ENCODE measurements at regions not wholly inside any gene's neighbourhood (a gene's known extent, or its start where the extent isn't known, plus 50 kb on each side); places are given as distances from the start of the nearest gene placed in this dataset.

DNA sequence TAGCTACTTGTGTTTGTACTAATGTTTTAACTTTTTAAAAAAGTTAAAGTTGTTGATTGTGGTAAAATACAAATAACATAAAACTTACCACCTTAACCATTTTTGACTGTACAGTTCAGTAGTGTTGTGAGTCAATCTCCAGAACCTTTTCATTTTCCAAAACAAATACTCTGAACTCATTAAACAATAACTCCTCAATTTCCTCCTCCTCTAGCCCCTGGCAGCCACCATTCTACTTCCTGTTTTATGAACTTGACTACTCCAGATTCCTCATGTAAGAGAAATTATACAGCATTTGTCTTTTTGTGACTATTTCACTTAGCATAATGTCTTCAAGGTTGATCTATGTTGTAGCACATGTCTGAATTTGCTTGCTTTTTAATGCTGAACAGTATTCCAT lies 299.1 kb upstream of the AMIGO2 start:
- Histone ChIP-seq H3K4me3 (no peak overlapping the region), H3K27ac (peak overlapping the region in 1 of 2 donors; percentile 86)
- no peak for DNase-seq (ENCODE audit: low spot score)
- TF ChIP-seq, protein P1, sequence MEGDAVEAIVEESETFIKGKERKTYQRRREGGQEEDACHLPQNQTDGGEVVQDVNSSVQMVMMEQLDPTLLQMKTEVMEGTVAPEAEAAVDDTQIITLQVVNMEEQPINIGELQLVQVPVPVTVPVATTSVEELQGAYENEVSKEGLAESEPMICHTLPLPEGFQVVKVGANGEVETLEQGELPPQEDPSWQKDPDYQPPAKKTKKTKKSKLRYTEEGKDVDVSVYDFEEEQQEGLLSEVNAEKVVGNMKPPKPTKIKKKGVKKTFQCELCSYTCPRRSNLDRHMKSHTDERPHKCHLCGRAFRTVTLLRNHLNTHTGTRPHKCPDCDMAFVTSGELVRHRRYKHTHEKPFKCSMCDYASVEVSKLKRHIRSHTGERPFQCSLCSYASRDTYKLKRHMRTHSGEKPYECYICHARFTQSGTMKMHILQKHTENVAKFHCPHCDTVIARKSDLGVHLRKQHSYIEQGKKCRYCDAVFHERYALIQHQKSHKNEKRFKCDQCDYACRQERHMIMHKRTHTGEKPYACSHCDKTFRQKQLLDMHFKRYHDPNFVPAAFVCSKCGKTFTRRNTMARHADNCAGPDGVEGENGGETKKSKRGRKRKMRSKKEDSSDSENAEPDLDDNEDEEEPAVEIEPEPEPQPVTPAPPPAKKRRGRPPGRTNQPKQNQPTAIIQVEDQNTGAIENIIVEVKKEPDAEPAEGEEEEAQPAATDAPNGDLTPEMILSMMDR (IDR thresholded peaks at IDR 0.05) = no peak

DNA sequence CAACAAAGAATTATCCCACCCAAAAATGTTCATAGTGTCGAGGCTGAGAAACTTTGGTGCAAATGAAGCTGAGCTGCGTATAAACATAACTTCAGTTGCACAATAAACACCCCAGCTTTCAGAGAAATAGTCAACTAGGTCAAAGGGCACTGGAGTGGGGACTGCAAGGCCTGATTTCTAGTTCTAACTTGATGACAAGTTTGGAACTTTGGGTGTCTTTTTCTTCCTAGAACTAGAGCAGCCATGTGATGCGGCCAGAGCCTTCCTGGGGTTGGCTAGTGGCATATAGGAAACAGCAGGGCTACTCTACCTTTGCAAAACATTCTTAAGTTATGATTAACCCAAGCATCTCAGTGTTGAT lies 298.4 kb upstream of the AMIGO2 start:
- TF ChIP-seq, protein P1 (IDR thresholded peaks at IDR 0.05) = no peak
- H3K4me3 ChIP-seq = no peak overlapping the region
- H3K27ac ChIP-seq = peak overlapping the region; percentile 76 to 86
- DNase-seq (ENCODE audit: low spot score) = no peak

DNA sequence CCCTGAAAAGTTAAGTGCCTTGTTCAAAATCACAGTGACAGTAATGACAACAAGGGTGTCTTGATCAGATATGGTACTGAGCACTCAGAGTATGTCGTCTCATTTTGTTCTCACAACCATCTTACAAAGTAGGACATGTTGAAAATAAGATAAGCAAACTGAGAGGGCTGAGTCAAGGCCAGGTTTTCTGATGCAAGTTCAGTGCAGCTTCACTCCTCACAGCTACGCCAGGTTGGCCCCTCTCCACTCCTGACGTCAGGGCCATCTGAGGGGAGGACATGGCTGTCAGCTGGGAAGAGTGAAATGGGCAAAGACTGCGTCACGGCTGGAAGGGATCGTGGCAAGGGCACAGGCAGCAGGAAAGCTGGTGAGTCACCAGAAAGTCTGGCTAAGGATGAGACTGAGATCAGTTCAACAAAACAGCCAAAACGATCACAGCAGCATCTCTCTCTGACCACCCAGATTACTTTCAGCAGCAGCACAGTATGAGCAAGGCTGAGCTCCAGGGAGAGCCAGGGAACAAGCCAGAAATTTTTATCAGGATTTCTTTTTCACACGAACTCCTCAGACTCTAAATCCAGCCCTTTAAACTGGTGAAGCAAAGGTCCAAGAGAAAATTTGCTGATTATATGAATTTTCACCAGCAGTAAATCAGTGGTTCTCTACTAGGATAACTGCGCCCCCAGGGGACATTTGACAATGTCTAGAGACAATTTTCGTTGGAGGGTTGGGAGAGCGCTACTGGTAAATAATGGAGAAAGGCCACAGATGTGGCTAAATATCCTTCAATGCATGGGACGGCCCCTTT lies 297.9 kb upstream of the AMIGO2 start:
- H3K27ac ChIP-seq = peak overlapping the region; percentile 76 to 86
- peak; percentile 99 for DNase-seq (ENCODE audit: low spot score)
- peak overlapping the region; percentile 14 for H3K4me3 ChIP-seq
- TF ChIP-seq, protein P1 (IDR thresholded peaks at IDR 0.05) = no peak

DNA sequence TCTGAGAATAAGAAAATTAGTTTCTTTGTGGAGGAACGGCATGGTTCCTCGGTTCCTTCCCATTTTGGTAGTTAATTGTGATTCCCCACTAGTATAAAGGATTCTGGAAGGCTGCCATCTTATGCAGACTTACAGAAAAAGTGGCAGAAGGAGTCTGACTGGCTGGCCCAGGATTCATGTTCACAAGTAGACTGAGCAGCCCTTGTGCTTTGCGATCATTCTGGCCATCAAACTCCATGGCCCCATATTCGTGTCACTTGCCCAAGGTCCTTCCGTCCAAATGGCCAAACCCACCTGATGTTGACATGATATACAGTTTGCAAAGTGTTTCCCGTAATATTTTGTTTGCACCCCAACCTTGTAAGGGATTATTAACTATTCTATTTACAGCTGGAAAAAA lies 297.2 kb upstream of the AMIGO2 start:
- no peak for DNase-seq (ENCODE audit: low spot score)
- peak overlapping the region; percentile 14 for H3K4me3 ChIP-seq
- TF ChIP-seq, protein P1 (IDR thresholded peaks at IDR 0.05) = no peak
- peak overlapping the region; percentile 76 to 86 for H3K27ac ChIP-seq

DNA sequence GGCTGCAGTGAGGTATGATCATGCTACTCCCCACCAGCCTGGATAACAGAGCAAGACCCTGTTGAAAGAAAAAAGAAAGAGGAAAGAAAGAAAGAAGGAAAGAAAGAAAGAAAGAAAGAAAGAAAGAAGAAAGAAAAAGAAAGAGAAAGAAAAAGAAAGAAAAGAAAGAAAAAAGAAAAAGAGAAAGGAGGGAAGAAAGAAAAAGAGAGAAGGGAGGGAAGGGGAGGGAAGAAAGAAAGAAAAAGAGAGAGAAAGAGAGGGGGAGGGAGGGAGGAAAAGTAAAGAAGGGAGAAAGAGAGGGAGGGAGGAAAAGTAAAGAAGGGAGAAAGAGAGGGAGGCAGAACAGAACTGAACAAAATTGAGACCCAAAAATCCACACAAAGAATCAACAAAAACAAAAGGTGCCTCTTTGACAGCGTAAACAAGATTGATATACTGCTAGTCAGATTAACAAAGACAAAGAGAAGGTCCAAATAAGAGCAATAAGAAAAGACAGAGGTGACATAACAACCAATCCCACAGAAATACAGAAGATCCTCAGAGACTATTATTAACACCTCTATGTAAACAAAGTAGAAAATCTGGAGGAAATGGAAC lies 293.9 kb upstream of the AMIGO2 start:
- H3K4me3 ChIP-seq = no peak overlapping the region
- TF ChIP-seq, protein P1 (IDR thresholded peaks at IDR 0.05) = no peak
- H3K27ac ChIP-seq = no peak overlapping the region
- no peak for DNase-seq (ENCODE audit: low spot score)

DNA sequence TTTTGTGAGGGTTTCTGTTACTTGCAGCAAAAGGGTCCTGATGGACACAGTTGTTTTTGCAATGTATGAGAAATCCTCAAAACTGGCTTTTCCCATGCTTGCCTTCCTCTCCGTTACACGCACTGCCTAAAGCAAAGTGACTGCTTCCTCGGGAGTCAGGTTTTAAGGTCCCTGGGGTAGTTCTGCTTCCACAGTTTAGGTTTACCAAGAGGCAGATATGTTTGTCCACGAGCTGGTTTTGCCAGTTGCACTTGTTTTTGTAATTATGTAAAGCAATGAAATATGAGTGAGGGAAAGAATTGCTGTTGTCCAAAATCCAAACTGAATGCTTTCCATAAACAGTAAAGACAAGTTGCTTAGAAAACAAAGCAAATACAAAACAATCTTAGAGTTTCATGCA lies 290.7 kb upstream of the AMIGO2 start:
- TF ChIP-seq, protein P1 (IDR thresholded peaks at IDR 0.05) = no peak
- DNase-seq (ENCODE audit: low spot score) = no peak

DNA sequence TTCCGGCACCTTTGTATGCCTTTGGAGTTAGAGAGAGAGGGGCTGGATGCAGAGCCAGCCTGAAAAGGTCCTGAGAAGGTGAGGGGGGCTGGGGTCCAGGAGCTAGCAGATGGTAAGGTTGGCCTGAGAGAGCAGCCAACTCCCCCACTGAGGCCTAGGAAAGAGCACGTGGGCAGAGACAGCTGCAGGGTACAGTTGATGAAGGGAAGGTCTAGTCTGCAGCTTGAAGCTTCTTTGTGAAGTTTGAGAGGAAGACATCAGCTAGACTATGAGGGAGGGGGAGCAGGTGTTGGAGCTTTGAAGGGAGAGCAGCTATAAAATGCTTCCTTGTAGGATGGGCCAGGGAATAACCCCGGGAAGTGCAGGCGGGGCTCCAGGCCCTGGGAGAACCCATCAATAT lies 289.3 kb upstream of the AMIGO2 start:
- DNase-seq (ENCODE audit: low spot score) = no peak
- Histone ChIP-seq H3K4me3 (no peak overlapping the region), H3K27ac (no peak overlapping the region)
- TF ChIP-seq, protein P1 (IDR thresholded peaks at IDR 0.05) = no peak

More for the DNA sequence above, 290.7 kb upstream of the AMIGO2 start:
- no peak overlapping the region for H3K27ac ChIP-seq
- no peak overlapping the region for H3K4me3 ChIP-seq

All from coronary artery (tissue), 2 donors.